PC-9 (cell line): ENCODE measurements at regions not wholly inside any gene's neighbourhood (a gene's known extent, or its start where the extent isn't known, plus 50 kb on each side); places are given as distances from the start of the nearest gene placed in this dataset.

Experiments used
- BruUV-seq: library from RNA; stranded (reverse); fragments of 400-500 nt; replicated peaks from 2 replicates; lab custom pipeline; 2021; lab: Mats Ljungman, UMichigan
- CTCF ChIA-PET: fragments of 300-600 bp; sonication (Branson Sonifier 250); formaldehyde crosslinking; loops from one replicate; lab custom pipeline; 2022; ENCODE audit warnings: antibody characterized with exemption; lab: Charles Lee
- POLR2A ChIA-PET: fragments of 300-600 bp; sonication (Branson Sonifier 250); formaldehyde crosslinking; loops from one replicate; lab custom pipeline; 2022; ENCODE audit warnings: antibody characterized with exemption; ENCODE audit not compliant: unreplicated experiment; lab: Charles Lee
- DNase-seq, 2 experiments: peaks; one replicate each; pipeline versions ENCODE4 v3.0.0 to v3.0.0-alpha.2; 2015 to 2022; ENCODE audit warnings: mixed read lengths in 1 of 2
- H2AFZ ChIP-seq: fragments of 200-600 bp; sonication (generic); 2 replicates; pipeline ENCODE4 v1.8.1; 2017; ENCODE audit warnings: antibody characterized with exemption
- H3F3A ChIP-seq: fragments of 200-600 bp; sonication (generic); 2 replicates; pipeline ENCODE4 v1.8.1; 2017; ENCODE audit warnings: antibody characterized with exemption, mild to moderate bottlenecking, low read depth; ENCODE audit not compliant: insufficient read depth
- H3K27ac ChIP-seq: fragments of 200-600 bp; sonication (generic); 2 replicates; pipeline ENCODE4 v1.6.1; 2016; ENCODE audit warnings: mixed run types
- H3K27me3 ChIP-seq: fragments of 200-600 bp; sonication (generic); 2 replicates; pipeline ENCODE4 v1.6.1; 2016; ENCODE audit warnings: low read depth, mixed run types; ENCODE audit not compliant: insufficient read depth
- H3K36me3 ChIP-seq: fragments of 200-600 bp; sonication (generic); 2 replicates; pipeline ENCODE4 v1.6.1; 2016; ENCODE audit warnings: low read depth, mixed run types
- H3K4me1 ChIP-seq: fragments of 200-600 bp; sonication (generic); replicated peaks from 2 replicates; pipeline ENCODE4 v1.6.1; 2016; ENCODE audit warnings: mixed run types; ENCODE audit not compliant: insufficient read depth
- H3K4me2 ChIP-seq: fragments of 200-600 bp; sonication (generic); 2 replicates; pipeline ENCODE4 v1.6.1; 2017; ENCODE audit warnings: mixed run types
- H3K4me3 ChIP-seq: fragments of 200-600 bp; sonication (generic); 2 replicates; pipeline ENCODE4 v1.6.1; 2016; ENCODE audit warnings: mixed run types
- H3K79me2 ChIP-seq: fragments of 200-600 bp; sonication (generic); 2 replicates; pipeline ENCODE4 v1.6.1; 2017; ENCODE audit warnings: low read depth, mixed run types
- H3K9me2 ChIP-seq: fragments of 200-600 bp; sonication (generic); 2 replicates; pipeline ENCODE4 v1.8.1; 2017; ENCODE audit warnings: mild to moderate bottlenecking; ENCODE audit not compliant: insufficient read depth
- H3K9me3 ChIP-seq: fragments of 200-600 bp; sonication (generic); 2 replicates; pipeline ENCODE4 v1.8.1; 2016; ENCODE audit warnings: low read depth; ENCODE audit not compliant: insufficient read depth
- H4K20me1 ChIP-seq: fragments of 200-600 bp; sonication (generic); 2 replicates; pipeline ENCODE4 v1.8.1; 2017; ENCODE audit not compliant: insufficient read depth
- EZH2 ChIP-seq: fragments of 200-600 bp; sonication (generic); IDR thresholded peaks from 2 replicates; pipeline ENCODE4 v1.8.0; 2017; ENCODE audit warnings: antibody characterized with exemption, low read depth
- intact Hi-C: fragments of 100-400 bp; cut with micrococcal nuclease; formaldehyde crosslinking; loops from one replicate; pipeline ENCODE4 v1.10.0; 2022; ENCODE audit not compliant: unreplicated experiment
- TF ChIP-seq, protein P1 (sequence below): fragments of 200-600 bp; sonication (generic); conservative IDR thresholded peaks from 2 replicates; pipeline ENCODE4 v1.6.1; 2017; ENCODE audit warnings: mixed run types, antibody characterized with exemption, mild to moderate bottlenecking, moderate library complexity

DNA sequence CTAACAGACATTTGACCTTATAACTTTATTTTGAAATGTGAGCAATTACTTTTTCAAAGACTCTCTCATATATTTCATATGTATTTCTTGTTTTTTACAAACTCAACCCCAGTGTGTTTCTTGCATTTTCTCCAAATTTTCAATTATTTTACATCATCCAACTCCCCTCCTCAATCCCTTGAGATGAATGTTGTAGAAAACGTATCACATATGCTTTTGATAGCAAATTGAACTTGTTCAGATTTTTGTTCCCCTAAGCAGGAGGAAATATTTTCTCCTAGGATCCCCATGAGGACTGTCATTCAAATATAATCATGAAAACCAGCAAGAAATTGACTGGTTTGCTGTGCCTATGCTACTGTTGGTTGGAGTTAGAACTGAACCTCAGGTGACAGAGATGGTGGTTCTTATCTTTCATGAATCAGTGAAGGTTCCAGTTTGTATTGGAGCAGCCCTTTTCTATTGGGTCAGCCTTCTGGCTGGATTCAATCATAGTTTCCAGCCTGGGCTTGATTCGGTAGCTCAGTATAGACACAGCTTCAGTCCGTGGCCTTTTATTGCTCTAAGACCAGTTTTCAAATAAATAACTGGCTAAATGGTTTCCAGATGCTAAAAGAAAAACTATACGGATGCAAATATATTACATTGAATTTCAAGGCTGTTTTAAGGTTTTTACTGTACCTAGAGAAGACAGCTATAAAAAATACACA is 591.0 kb downstream of the EPHA4 start:
- H3K4me1 ChIP-seq, result 0 out of 2 replicates have a peak, but pooled peaks cover 6% of the 10 kb centered on the region
- no peak for DNase-seq
- H3F3A ChIP-seq, result no peaks in the 10 kb centered on the region
- no peaks in the 10 kb centered on the region for H4K20me1 ChIP-seq
- no peak overlapping the region for H3K27ac ChIP-seq
- no TSS peak for BruUV-seq
- no peak overlapping the region for H2AFZ ChIP-seq
- POLR2A ChIA-PET, result no interaction called here
- no peaks in the 10 kb centered on the region for H3K27me3 ChIP-seq
- H3K36me3 ChIP-seq, result no peaks in the 10 kb centered on the region
- H3K4me2 ChIP-seq, result no peak overlapping the region
- no peak overlapping the region for H3K4me3 ChIP-seq
- H3K9me2 ChIP-seq, result no peaks in the 10 kb centered on the region; the same call in 1 of the 2 replicates
- no peaks in the 10 kb centered on the region for H3K9me3 ChIP-seq
- no peaks in the 10 kb centered on the region for H3K79me2 ChIP-seq
- TF ChIP-seq, protein P1, sequence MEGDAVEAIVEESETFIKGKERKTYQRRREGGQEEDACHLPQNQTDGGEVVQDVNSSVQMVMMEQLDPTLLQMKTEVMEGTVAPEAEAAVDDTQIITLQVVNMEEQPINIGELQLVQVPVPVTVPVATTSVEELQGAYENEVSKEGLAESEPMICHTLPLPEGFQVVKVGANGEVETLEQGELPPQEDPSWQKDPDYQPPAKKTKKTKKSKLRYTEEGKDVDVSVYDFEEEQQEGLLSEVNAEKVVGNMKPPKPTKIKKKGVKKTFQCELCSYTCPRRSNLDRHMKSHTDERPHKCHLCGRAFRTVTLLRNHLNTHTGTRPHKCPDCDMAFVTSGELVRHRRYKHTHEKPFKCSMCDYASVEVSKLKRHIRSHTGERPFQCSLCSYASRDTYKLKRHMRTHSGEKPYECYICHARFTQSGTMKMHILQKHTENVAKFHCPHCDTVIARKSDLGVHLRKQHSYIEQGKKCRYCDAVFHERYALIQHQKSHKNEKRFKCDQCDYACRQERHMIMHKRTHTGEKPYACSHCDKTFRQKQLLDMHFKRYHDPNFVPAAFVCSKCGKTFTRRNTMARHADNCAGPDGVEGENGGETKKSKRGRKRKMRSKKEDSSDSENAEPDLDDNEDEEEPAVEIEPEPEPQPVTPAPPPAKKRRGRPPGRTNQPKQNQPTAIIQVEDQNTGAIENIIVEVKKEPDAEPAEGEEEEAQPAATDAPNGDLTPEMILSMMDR, result no peak
- no peak for TF ChIP-seq EZH2
- CTCF ChIA-PET, result no interaction called here
- intact Hi-C loops, result no loop called here

DNA sequence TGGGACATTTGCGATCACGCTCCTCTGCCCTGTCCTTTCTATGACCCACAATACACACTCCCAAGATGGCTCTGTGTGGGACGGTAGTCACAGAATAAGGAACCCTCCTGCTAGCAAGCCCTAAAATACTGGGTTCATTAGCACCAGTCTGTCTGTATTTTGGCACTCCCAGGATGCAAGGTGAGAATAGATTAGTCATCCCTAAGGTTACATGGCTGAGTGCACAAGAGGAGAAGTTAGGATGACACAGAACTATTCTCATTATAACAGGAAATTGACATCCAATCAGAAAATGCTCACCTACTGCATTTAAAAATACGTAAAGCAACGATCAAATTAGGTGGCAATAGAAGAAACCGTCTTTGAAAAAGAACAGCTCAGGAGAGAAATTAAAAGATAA is 590.2 kb downstream of the EPHA4 start:
- no peaks in the 10 kb centered on the region for H3K79me2 ChIP-seq
- H3K4me2 ChIP-seq, result no peak overlapping the region
- no peaks in the 10 kb centered on the region for H3K9me3 ChIP-seq
- no peaks in the 10 kb centered on the region; the same call in 1 of the 2 replicates for H3K9me2 ChIP-seq
- ChIA-PET CTCF (no interaction called here), POLR2A (no interaction called here)
- TF ChIP-seq, protein P1, result no peak
- TF ChIP-seq EZH2, result no peak
- H2AFZ ChIP-seq, result no peak overlapping the region
- no peak overlapping the region for H3K4me3 ChIP-seq
- H3K27ac ChIP-seq, result no peak overlapping the region
- 0 out of 2 replicates have a peak, but pooled peaks cover 6% of the 10 kb centered on the region for H3K4me1 ChIP-seq
- no peaks in the 10 kb centered on the region for H3K27me3 ChIP-seq
- DNase-seq, result peak in 1 of 2 experiments; percentile 36
- no TSS peak for BruUV-seq
- no peaks in the 10 kb centered on the region for H3F3A ChIP-seq
- no peaks in the 10 kb centered on the region for H3K36me3 ChIP-seq
- intact Hi-C loops, result no loop called here
- no peaks in the 10 kb centered on the region for H4K20me1 ChIP-seq

DNA sequence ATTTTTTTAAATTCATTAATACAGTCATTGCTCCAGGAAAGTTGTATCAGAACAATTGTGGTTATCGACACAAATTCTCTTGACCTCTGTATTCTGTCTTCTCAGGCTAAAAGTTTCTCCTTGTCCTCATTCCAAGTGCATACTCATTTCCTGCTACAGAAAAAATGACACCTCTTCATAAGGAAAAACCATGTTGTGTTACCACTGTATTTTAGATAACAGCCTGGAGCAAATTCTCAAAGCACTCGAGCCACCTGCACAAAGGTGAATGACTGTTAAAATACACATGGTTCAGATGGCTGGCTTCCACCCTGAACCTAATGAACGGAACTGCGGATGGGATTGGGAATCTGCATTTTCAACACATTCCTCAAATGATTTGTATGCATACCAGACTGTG is 586.5 kb downstream of the EPHA4 start:
- Histone ChIP-seq H3K4me2 (no peak overlapping the region), H4K20me1 (no peaks in the 10 kb centered on the region), H3K9me2 (no peaks in the 10 kb centered on the region; the same call in 1 of the 2 replicates), H3K27me3 (no peaks in the 10 kb centered on the region), H3K27ac (no peak overlapping the region), H3K36me3 (no peaks in the 10 kb centered on the region), H3K79me2 (no peaks in the 10 kb centered on the region), H3K4me1 (0 out of 2 replicates have a peak, but pooled peaks cover 6% of the 10 kb centered on the region), H3F3A (no peaks in the 10 kb centered on the region), H2AFZ (no peak overlapping the region), H3K4me3 (no peak overlapping the region), H3K9me3 (no peaks in the 10 kb centered on the region)
- no peak for TF ChIP-seq EZH2
- TF ChIP-seq, protein P1, result no peak
- CTCF ChIA-PET, result no interaction called here
- POLR2A ChIA-PET, result no interaction called here
- intact Hi-C loops, result no loop called here
- DNase-seq, result no peak
- no TSS peak for BruUV-seq
